HG03342 (cell line): ENCODE measurements at regions not wholly inside any gene's neighbourhood (a gene's known extent, or its start where the extent isn't known, plus 50 kb on each side); places are given as distances from the start of the nearest gene placed in this dataset.
"Not testable (repeated sequence)": the region's sequence is repeated elsewhere in the genome, so short reads cannot be mapped to it uniquely, and the experiment has no call there.

Source experiments
- ATAC-seq: cut with Tn5 transposase; IDR thresholded peaks from one replicate; pipeline ENCODE4 v1.9.1; 2021; ENCODE audit warnings: mild to moderate bottlenecking, moderate library complexity; ENCODE audit not compliant: unreplicated experiment

GRCh38 chr2:111355823-111356511, 235.3 kb downstream of the BCL2L11 start:
- ATAC-seq, result not testable (repeated sequence)

- ATAC-seq, result not testable (repeated sequence)
These were observed 235.9 kb downstream of the BCL2L11 start for GRCh38 chr2:111356512-111357031.

GRCh38 chr2:111365986-111366640, 245.4 kb downstream of the BCL2L11 start:
- ATAC-seq, result not testable (repeated sequence)

- ATAC-seq, result not testable (repeated sequence)
These were observed 245.9 kb downstream of the BCL2L11 start for GRCh38 chr2:111366641-111367029.

GRCh38 chr2:111367080-111367479, 246.4 kb downstream of the BCL2L11 start:
- ATAC-seq, result not testable (repeated sequence)

- ATAC-seq, result not testable (repeated sequence)
These were observed 247.2 kb downstream of the BCL2L11 start for GRCh38 chr2:111367871-111368270.

GRCh38 chr2:111368288-111368687, 247.6 kb downstream of the BCL2L11 start:
- ATAC-seq, result peak; percentile 40

- ATAC-seq, result not testable (repeated sequence)
These were observed 252.3 kb downstream of the BCL2L11 start for GRCh38 chr2:111373060-111373459.

GRCh38 chr2:111373989-111374388, 253.3 kb downstream of the BCL2L11 start:
- not testable (repeated sequence) for ATAC-seq

- not testable (repeated sequence) for ATAC-seq
These were observed 254.0 kb downstream of the BCL2L11 start for GRCh38 chr2:111374734-111375133.

GRCh38 chr2:111375320-111375883, 254.7 kb downstream of the BCL2L11 start:
- not testable (repeated sequence) for ATAC-seq

- not testable (repeated sequence) for ATAC-seq
These were observed 255.7 kb downstream of the BCL2L11 start for GRCh38 chr2:111376272-111376970.

GRCh38 chr2:111376971-111377352, 256.2 kb downstream of the BCL2L11 start:
- not testable (repeated sequence) for ATAC-seq

- ATAC-seq, result not testable (repeated sequence)
These were observed 256.8 kb downstream of the BCL2L11 start for GRCh38 chr2:111377386-111377959.

GRCh38 chr2:111378348-111378747, 257.6 kb downstream of the BCL2L11 start:
- ATAC-seq, result not testable (repeated sequence)

GRCh38 chr2:111380733-111381439, 260.2 kb downstream of the BCL2L11 start:
- not testable (repeated sequence) for ATAC-seq

- not testable (repeated sequence) for ATAC-seq
These were observed 261.0 kb downstream of the BCL2L11 start for GRCh38 chr2:111381530-111382306.

- ATAC-seq, result not testable (repeated sequence)
These were observed 261.8 kb downstream of the BCL2L11 start for GRCh38 chr2:111382507-111382906.

GRCh38 chr2:111383311-111383710, 262.6 kb downstream of the BCL2L11 start:
- not testable (repeated sequence) for ATAC-seq
